ACHN (cell line): ENCODE measurements at regions not wholly inside any gene's neighbourhood (a gene's known extent, or its start where the extent isn't known, plus 50 kb on each side); places are given as distances from the start of the nearest gene placed in this dataset.

Experiments used
- DNase-seq: peaks from one replicate; pipeline ENCODE4 v3.0.0-alpha.2; 2015
- in situ Hi-C: cut with HindIII; loops from 2 replicates; pipeline ENCODE4 v1.10.0; 2017; ENCODE audit warnings: low sequenced_read_pairs, low pct_ligation_motif_present, low pct_unique_long_range_greater_than_20kb

GRCh38 chr6:74964871-74965441 is 240.9 kb downstream of the COL12A1 start:
- no peak for DNase-seq
- in situ Hi-C loops = no loop called here

GRCh38 chr6:74956559-74957428 is 249.1 kb downstream of the COL12A1 start:
- in situ Hi-C loops = no loop called here
- no peak for DNase-seq

- DNase-seq = no peak
- in situ Hi-C loops = no loop called here
These were observed 252.1 kb downstream of the COL12A1 start for GRCh38 chr6:74953708-74954107.

- in situ Hi-C loops = no loop called here
These were observed 258.9 kb downstream of the COL12A1 start for GRCh38 chr6:74946961-74947360.

GRCh38 chr6:74942130-74942529 is 263.7 kb downstream of the COL12A1 start:
- in situ Hi-C loops = no loop called here

More at GRCh38 chr6:74946961-74947360, 258.9 kb downstream of the COL12A1 start:
- DNase-seq = peak; percentile 38

GRCh38 chr6:74941424-74941823 is 264.4 kb downstream of the COL12A1 start:
- in situ Hi-C loops = no loop called here
- DNase-seq = no peak

More at GRCh38 chr6:74942130-74942529, 263.7 kb downstream of the COL12A1 start:
- no peak for DNase-seq

- in situ Hi-C loops = no loop called here
- no peak for DNase-seq
These were observed 265.9 kb downstream of the COL12A1 start for GRCh38 chr6:74939721-74940620.

GRCh38 chr6:74939151-74939708 is 266.6 kb downstream of the COL12A1 start:
- in situ Hi-C loops = no loop called here
- DNase-seq = peak; percentile 19

GRCh38 chr6:74937936-74938335 is 267.9 kb downstream of the COL12A1 start:
- no peak for DNase-seq
- in situ Hi-C loops = no loop called here

GRCh38 chr6:74936886-74937285 is 269.0 kb downstream of the COL12A1 start:
- in situ Hi-C loops = no loop called here
- no peak for DNase-seq

- no peak for DNase-seq
- in situ Hi-C loops = no loop called here
These were observed 273.5 kb downstream of the COL12A1 start for GRCh38 chr6:74932232-74932888.

- in situ Hi-C loops = no loop called here
- DNase-seq = no peak
These were observed 274.3 kb downstream of the COL12A1 start for GRCh38 chr6:74931558-74931957.

- in situ Hi-C loops = no loop called here
- DNase-seq = no peak
These were observed 277.6 kb downstream of the COL12A1 start for GRCh38 chr6:74928203-74928602.

GRCh38 chr6:74927299-74927698 is 278.6 kb downstream of the COL12A1 start:
- DNase-seq = no peak
- in situ Hi-C loops = no loop called here

- in situ Hi-C loops = no loop called here
- no peak for DNase-seq
These were observed 280.2 kb downstream of the COL12A1 start for GRCh38 chr6:74925683-74926082.

- in situ Hi-C loops = no loop called here
These were observed 291.0 kb downstream of the COL12A1 start for GRCh38 chr6:74914888-74915287.

GRCh38 chr6:74912234-74912633 is 293.6 kb downstream of the COL12A1 start:
- in situ Hi-C loops = no loop called here
- DNase-seq = no peak

More at GRCh38 chr6:74914888-74915287, 291.0 kb downstream of the COL12A1 start:
- no peak for DNase-seq

- in situ Hi-C loops = no loop called here
These were observed 303.0 kb downstream of the COL12A1 start for GRCh38 chr6:74902846-74903245.

More at GRCh38 chr6:74902846-74903245, 303.0 kb downstream of the COL12A1 start:
- DNase-seq = no peak
